ENCODE measurements at regions not wholly inside any gene's neighbourhood (a gene's known extent, or its start where the extent isn't known, plus 50 kb on each side); places are given as distances from the start of the nearest gene placed in this dataset.

- H3K9me3 ChIP-seq (replicated peaks in 1 of 11): peaks cover 8 to 23% (median 16%) of the 10 kb centered on the region in 11 experiments; a peak in 16 of 22 replicates
- H3K9ac ChIP-seq: no peak overlapping the region
- H4K20me1 ChIP-seq: no peaks in the 10 kb centered on the region
- H3K27ac ChIP-seq: no peak overlapping the region
- H3K4me3 ChIP-seq: no peak overlapping the region
- no peak overlapping the region for H3K4me2 ChIP-seq
- H3K27me3 ChIP-seq: peaks cover 18 to 33% (median 28%) of the 10 kb centered on the region in 11 experiments
- TF ChIP-seq Cebpa-rat (IDR thresholded peaks at IDR 0.05): no peak
- H3K36me3 ChIP-seq: no peaks in the 10 kb centered on the region
- peaks cover 0 to 7% (median 0%) of the 10 kb centered on the region in 10 experiments; a peak in 4 of 20 replicates for H3K4me1 ChIP-seq
Observed at GRCh38 chr5:135195270-135195608, 161.2 kb upstream of the PITX1 start.

GRCh38 chr5:135194573-135195269 is 160.7 kb upstream of the PITX1 start:
- Histone ChIP-seq H4K20me1 (no peaks in the 10 kb centered on the region), H3K4me1 (peaks cover 0 to 7% (median 0%) of the 10 kb centered on the region in 10 experiments; a peak in 4 of 20 replicates), H3K9me3 (replicated peaks in 1 of 11) (peaks cover 8 to 23% (median 16%) of the 10 kb centered on the region in 11 experiments; a peak in 16 of 22 replicates), H3K27ac (no peak overlapping the region), H3K9ac (no peak overlapping the region), H3K36me3 (no peaks in the 10 kb centered on the region), H3K27me3 (peaks cover 24 to 38% (median 33%) of the 10 kb centered on the region in 11 experiments), H3K4me2 (no peak overlapping the region), H3K4me3 (no peak overlapping the region)
- no peak for TF ChIP-seq Cebpa-rat (IDR thresholded peaks at IDR 0.05)

GRCh38 chr5:135194126-135194488 is 160.1 kb upstream of the PITX1 start:
- H3K36me3 ChIP-seq: no peaks in the 10 kb centered on the region
- H3K4me1 ChIP-seq: peaks cover 0 to 7% (median 0%) of the 10 kb centered on the region in 10 experiments; a peak in 4 of 20 replicates
- no peak overlapping the region for H3K27ac ChIP-seq
- TF ChIP-seq Cebpa-rat (IDR thresholded peaks at IDR 0.05): no peak
- H3K4me2 ChIP-seq: no peak overlapping the region
- H4K20me1 ChIP-seq: no peaks in the 10 kb centered on the region
- H3K27me3 ChIP-seq: peaks cover 30 to 44% (median 39%) of the 10 kb centered on the region in 11 experiments
- H3K9me3 ChIP-seq (replicated peaks in 1 of 11): peaks cover 8 to 23% (median 16%) of the 10 kb centered on the region in 11 experiments; a peak in 16 of 22 replicates
- no peak overlapping the region for H3K9ac ChIP-seq
- no peak overlapping the region for H3K4me3 ChIP-seq

DNA sequence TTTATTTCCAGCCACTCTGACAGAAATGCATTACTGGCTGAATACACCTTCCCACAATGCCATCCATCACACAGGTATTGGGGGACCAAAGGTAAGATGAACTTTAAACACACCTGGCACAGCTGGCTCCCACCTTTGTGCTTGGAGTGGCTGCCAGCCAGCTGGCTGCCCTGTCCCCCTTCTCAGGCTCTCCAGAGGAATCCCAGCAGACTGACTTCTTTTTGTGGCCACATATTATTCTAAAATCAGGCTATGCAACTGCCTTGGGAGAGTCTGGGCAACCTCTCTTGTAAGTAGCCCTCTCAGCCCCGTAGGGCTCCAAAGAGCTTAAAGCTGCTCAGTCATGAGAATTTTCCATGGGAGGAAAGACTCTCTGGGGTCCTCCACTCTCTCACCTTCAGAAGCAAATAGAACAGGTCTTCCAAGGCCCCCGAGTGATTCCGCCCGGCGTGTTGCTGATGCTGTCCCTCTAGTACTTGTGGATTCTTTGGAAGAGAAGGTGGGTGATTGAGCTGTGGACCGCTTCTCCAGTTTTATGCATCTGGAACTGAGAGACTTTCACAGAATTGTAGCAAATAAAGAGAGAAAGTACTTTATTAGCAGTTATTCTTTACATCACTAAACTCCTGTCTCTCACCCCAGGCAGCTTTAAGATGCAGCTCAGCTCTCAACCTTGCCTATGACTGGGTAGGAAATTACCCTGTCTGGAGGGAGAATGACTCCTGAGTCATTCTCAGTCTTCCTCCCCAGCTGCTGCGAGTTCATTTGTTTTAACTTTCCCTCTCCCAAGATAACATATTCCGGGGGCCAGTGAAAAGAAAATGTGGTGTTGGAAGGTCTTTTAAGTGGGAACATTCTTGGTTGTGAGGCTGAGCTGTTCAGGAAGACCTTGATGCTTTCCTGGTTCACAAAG is 159.4 kb upstream of the PITX1 start:
- Histone ChIP-seq H3K9ac (no peak overlapping the region), H3K27me3 (peaks cover 36 to 51% (median 42%) of the 10 kb centered on the region in 11 experiments), H3K4me3 (no peak overlapping the region), H3K9me3 (replicated peaks in 1 of 11) (peaks cover 8 to 23% (median 16%) of the 10 kb centered on the region in 11 experiments; a peak in 16 of 22 replicates), H3K4me1 (peaks cover 0 to 7% (median 0%) of the 10 kb centered on the region in 10 experiments; a peak in 4 of 20 replicates), H3K27ac (no peak overlapping the region), H3K36me3 (no peaks in the 10 kb centered on the region), H3K4me2 (no peak overlapping the region), H4K20me1 (no peaks in the 10 kb centered on the region)
- no peak for TF ChIP-seq Cebpa-rat (IDR thresholded peaks at IDR 0.05)

DNA sequence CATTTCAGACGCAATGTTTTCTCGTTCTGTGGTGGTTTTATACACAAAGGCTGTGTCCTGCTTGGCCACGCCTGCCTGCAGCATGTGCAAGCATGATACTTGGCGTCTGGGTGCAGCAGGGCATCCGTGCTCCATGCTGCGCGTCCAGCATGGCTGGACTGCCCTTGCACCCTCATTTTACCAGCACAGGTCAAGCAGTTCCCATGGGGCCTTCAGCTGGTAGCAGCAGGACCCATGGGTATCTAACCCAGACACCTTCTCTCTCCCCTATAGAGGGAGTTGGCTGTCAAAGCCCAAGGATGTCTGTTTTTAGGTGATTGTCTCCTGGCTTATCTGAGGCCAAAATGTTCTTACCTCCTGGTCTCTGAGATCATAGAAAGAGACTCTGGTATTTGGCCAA is 158.3 kb upstream of the PITX1 start:
- no peak overlapping the region for H3K4me3 ChIP-seq

GRCh38 chr5:135191084-135191826 is 157.2 kb upstream of the PITX1 start:
- Histone ChIP-seq H3K36me3 (no peaks in the 10 kb centered on the region), H3K9ac (peak overlapping the region in 9 of 11 experiments; percentile 10 to 66 (median 52); a peak in 12 of 22 replicates), H3K4me2 (peak overlapping the region; percentile 58 to 97 (median 79)), H4K20me1 (no peaks in the 10 kb centered on the region), H3K9me3 (replicated peaks in 1 of 11) (peaks cover 3 to 11% (median 5%) of the 10 kb centered on the region in 11 experiments; a peak in 15 of 22 replicates), H3K4me1 (peaks cover 0 to 7% (median 0%) of the 10 kb centered on the region in 10 experiments; a peak in 4 of 20 replicates), H3K27me3 (peaks cover 36 to 52% (median 42%) of the 10 kb centered on the region in 11 experiments), H3K4me3 (peak overlapping the region; percentile 35 to 66 (median 54)), H3K27ac (no peak overlapping the region)
- TF ChIP-seq Cebpa-rat (IDR thresholded peaks at IDR 0.05): no peak

More for the DNA sequence above, 158.3 kb upstream of the PITX1 start:
- peaks cover 0 to 7% (median 0%) of the 10 kb centered on the region in 10 experiments; a peak in 4 of 20 replicates for H3K4me1 ChIP-seq
- H3K4me2 ChIP-seq: no peak overlapping the region
- no peaks in the 10 kb centered on the region for H3K36me3 ChIP-seq
- H3K27ac ChIP-seq: no peak overlapping the region
- H3K9me3 ChIP-seq (replicated peaks in 1 of 11): peaks cover 8 to 20% (median 16%) of the 10 kb centered on the region in 11 experiments; a peak in 16 of 22 replicates
- no peak for TF ChIP-seq Cebpa-rat (IDR thresholded peaks at IDR 0.05)
- H3K27me3 ChIP-seq: peaks cover 36 to 52% (median 42%) of the 10 kb centered on the region in 11 experiments
- H4K20me1 ChIP-seq: no peaks in the 10 kb centered on the region
- no peak overlapping the region for H3K9ac ChIP-seq

GRCh38 chr5:135190416-135191083 is 156.5 kb upstream of the PITX1 start:
- Histone ChIP-seq H3K36me3 (no peaks in the 10 kb centered on the region), H3K4me1 (peaks cover 0 to 11% (median 4%) of the 10 kb centered on the region in 10 experiments; a peak in 7 of 20 replicates), H3K4me2 (peak overlapping the region; percentile 58 to 97 (median 79)), H3K9me3 (replicated peaks in 1 of 11) (peaks cover 0 to 6% (median 0%) of the 10 kb centered on the region in 11 experiments; a peak in 2 of 22 replicates), H3K9ac (peak overlapping the region in 5 of 11 experiments; percentile 29 to 66 (median 60); a peak in 8 of 22 replicates), H3K4me3 (peak overlapping the region; percentile 35 to 66 (median 54); a peak in 18 of 20 replicates), H4K20me1 (no peaks in the 10 kb centered on the region), H3K27me3 (peaks cover 36 to 52% (median 42%) of the 10 kb centered on the region in 11 experiments), H3K27ac (no peak overlapping the region)
- TF ChIP-seq Cebpa-rat (IDR thresholded peaks at IDR 0.05): no peak

DNA sequence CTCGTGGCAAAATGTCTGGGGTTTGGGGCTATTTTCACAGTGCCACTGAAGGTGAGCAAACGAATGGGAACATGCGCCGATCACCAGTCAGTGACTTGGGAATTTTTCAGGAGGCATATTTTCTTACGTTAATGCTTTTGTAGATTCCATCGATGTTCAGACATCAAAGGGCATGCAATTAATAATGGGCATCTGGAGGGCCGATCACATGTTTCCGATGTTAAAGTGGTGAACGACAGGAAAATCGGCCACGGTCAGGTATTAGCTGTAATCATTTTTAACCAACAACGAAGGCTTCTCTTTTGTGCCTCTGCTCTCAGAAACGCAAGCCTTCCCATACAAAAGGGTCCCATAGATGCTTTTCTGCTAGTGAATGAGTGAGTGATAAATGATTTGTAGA is 155.0 kb upstream of the PITX1 start:
- Histone ChIP-seq H3K4me2 (no peak overlapping the region), H3K27ac (no peak overlapping the region), H3K4me1 (peaks cover 0 to 15% (median 7%) of the 10 kb centered on the region in 10 experiments; a peak in 7 of 20 replicates), H3K27me3 (peaks cover 36 to 52% (median 42%) of the 10 kb centered on the region in 11 experiments), H3K36me3 (no peaks in the 10 kb centered on the region), H3K9me3 (replicated peaks in 1 of 11) (peaks cover 0 to 6% (median 0%) of the 10 kb centered on the region in 11 experiments; a peak in 1 of 22 replicates), H3K4me3 (no peak overlapping the region), H3K9ac (no peak overlapping the region), H4K20me1 (no peaks in the 10 kb centered on the region)
- no peak for TF ChIP-seq Cebpa-rat (IDR thresholded peaks at IDR 0.05)
